OCI-M1 (cell line): ENCODE measurements at regions not wholly inside any gene's neighbourhood (a gene's known extent, or its start where the extent isn't known, plus 50 kb on each side); places are given as distances from the start of the nearest gene placed in this dataset.

ENCODE experiments used
- DNase-seq: peaks from one replicate; lab custom pipeline; 2025; lab: John Stamatoyannopoulos, UW

DNA sequence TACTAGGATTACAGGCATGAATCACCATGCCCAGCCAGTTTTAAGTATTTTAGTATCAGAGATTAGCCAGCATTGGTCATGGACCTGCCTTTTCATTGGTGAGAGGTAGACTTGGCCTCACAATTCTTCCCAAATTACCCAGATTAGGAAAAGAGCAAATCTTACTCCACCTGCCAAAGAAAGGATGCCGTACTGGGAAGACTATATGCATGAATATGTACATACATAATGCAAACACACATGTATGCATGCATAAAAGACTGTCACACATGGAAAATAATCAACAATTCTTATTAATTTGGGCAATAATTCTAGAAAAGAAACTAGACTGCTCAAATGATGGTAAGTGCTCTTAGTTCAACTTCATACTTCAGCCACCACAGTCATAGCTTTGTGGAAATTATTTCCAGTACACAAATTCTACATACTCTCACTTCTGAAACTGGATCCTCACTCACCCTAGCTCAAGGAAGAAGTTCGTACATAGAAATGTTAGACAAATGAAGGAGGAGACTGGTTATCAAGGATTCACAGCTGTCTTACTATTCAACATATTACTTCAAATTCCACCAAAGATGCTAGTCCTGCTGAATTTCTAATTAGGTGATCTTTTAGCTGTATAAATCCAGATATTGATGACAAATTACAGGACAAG is 73.7 kb downstream of the MINAR2 start:
- DNase-seq = no peak

DNA sequence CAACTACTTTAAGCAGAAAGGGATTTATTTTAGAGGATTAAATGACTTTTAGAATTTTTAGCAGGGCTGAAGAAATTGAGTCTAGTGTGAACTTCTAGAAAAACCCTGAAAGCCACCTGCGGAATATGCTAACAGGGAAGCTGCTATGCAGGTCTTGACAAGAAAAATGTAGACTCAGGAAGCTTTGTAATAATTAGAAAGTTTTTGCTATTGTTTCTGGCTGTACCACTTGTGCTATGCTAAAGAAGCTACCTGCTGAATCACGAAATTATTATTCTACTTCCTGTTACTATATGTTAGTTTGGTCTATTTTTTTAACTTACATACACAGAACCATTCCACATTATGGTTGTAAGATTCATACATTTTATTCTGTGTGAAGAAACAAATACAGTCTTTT is 74.0 kb upstream of the CHSY3 start:
- DNase-seq = no peak

DNA sequence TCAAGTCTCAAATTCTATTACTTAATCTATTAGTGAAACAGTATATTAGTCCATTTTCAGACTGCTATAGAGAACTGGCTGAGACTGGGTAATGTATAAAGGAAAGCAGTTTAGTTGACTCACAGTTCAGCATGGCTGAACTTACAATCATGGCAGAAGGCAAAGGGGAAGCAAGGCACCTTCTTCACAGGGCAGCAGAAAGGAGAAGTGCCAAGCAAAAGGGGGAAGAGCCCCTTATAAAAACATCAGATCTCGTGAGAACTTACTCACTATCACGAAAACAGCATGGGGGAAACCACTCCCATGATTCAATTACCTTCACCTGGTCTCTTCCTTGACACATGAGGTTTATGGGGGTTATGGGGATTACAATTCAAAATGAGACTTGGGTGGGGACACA is 67.9 kb upstream of the CHSY3 start:
- DNase-seq = peak; percentile 23

DNA sequence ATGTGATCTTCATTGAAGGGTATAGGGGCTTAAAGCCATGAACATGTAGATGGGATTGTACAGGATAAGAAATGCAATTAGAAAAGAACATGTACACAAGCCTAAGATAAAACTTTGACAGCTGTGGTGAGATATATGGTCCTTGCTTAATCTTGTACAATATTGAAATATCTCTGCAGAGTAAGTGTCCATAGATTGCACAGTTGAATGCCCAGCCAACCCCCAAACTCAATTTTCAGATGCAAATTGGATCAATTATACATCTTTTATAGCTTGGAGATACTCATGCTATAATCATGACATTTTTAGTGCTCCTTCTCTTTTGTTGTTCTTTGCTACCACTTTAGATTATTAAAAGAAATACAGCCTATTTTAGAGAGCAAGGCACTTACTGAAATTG is 59.5 kb upstream of the CHSY3 start:
- no peak for DNase-seq

DNA sequence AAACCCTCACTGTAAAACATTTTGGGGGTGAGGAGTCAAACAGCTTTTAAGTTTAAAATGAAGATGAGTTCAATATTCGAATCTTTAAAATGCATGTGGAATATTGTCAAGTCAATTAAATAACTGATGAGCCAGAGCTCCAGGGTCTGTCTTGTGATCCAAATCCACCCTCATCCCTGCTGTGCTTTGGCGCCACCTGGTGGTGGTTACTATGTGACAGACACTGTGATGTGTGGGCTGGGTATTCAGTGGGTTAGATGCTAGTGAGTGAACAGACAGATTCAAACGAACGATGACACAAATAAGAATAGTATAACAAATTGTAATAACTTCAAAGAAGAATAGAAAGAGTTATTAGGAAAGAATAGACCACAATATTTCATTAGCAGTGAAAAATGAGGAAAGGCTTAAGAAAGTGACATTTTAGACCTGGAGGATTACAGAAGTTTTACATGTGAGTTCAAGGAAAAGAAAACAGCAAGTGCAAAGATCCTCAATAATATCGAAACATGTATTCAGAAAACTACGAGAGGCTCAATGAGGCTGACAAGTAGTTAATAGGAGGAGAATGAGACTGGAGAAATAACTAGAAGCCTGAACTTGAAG is 51.4 kb upstream of the CHSY3 start:
- DNase-seq = peak; percentile 87

DNA sequence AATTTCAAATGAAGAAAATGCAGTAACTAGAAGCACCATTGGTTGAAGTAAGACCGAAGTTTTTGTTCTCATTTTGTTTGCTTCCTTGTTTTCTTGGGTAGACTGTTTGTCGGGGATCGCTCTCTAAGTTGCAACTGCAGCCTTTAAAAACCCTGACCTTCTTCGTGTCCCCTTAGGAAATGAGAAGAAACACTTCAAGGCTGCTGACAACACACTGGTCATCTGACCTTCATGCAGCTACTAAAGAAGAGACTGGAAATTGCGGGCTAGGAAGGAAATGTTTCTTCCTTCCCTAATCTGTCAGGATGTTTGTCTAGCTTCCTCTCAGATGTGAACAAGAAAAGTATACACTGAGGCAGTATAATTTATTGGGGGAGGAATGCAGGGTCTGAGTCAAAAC is 50.7 kb upstream of the CHSY3 start:
- no peak for DNase-seq
